Endothelial cell of umbilical vein (primary cell): ENCODE measurements at regions not wholly inside any gene's neighbourhood (a gene's known extent, or its start where the extent isn't known, plus 50 kb on each side); places are given as distances from the start of the nearest gene placed in this dataset.

Experiments used
- BruUV-seq: library from RNA; stranded (reverse); fragments of 400-500 nt; replicated peaks from 2 replicates; lab custom pipeline; 2021; lab: Mats Ljungman, UMichigan
- CTCF ChIA-PET: fragments of 300-600, 350-600 bp; sonication (Branson Sonifier 250); formaldehyde crosslinking; loops from one replicate; lab custom pipeline; 2021; ENCODE audit warnings: antibody characterized with exemption, inconsistent platforms; lab: Charles Lee
- POLR2A ChIA-PET: fragments of 300-600, 350-600 bp; sonication (Branson Sonifier 250); formaldehyde crosslinking; loops from one replicate; lab custom pipeline; 2021; ENCODE audit warnings: antibody characterized with exemption, inconsistent platforms; lab: Charles Lee
- DNase-seq: peaks from one replicate; pipeline ENCODE4 v3.0.0-alpha.2; 2011; ENCODE audit warnings: low read depth, low spot score
- FAIRE-seq: peaks from 2 replicates; lab custom pipeline; 2011; peaks lifted over from hg19 to GRCh38; lab: Jason Lieb, UNC
- H2AFZ ChIP-seq: 2 replicates; pipeline ENCODE4 v1.6.0; 2012; ENCODE audit warnings: low read depth, low read length, control low read depth, inconsistent platforms
- H3K27ac ChIP-seq: 2 replicates; pipeline ENCODE4 v1.5.1; 2011; ENCODE audit warnings: low read depth, mild to moderate bottlenecking, control low read depth, low read length, moderate library complexity; ENCODE audit not compliant: insufficient read depth
- H3K27me3 ChIP-seq, 2 experiments: 2 replicates each; pipeline versions ENCODE4 v1.6.0 to v1.6.1; 2011; ENCODE audit warnings: low read length in 2 of 2, mixed read lengths in 1 of 2; ENCODE audit not compliant: control insufficient read depth in 2 of 2, insufficient read depth in 2 of 2
- H3K36me3 ChIP-seq, 2 experiments: 2 replicates in 1 of 2; 3 replicates in 1 of 2; pipeline ENCODE4 v1.5.1; 2011; ENCODE audit warnings: low read length in 2 of 2, mild to moderate bottlenecking in 1 of 2, moderate library complexity in 1 of 2; ENCODE audit not compliant: control insufficient read depth in 2 of 2, insufficient read depth in 2 of 2; ENCODE audit errors: extremely low read depth in 1 of 2
- H3K4me1 ChIP-seq: 3 replicates; pipeline ENCODE4 v1.5.1; 2011; ENCODE audit warnings: mild to moderate bottlenecking, low read length; ENCODE audit not compliant: control insufficient read depth, insufficient read depth; ENCODE audit errors: extremely low read depth
- H3K4me2 ChIP-seq: 2 replicates; pipeline ENCODE4 v1.6.1; 2011; ENCODE audit warnings: low read length, control low read depth, mixed read lengths; ENCODE audit not compliant: insufficient read depth
- H3K4me3 ChIP-seq, 3 experiments: fragments of 200-600 bp in 1 of 3; sonication (generic), shearing (Covaris generic) in 1 of 3; replicated peaks in 1 of 3; 2 replicates each; pipeline ENCODE4 v1.5.1; 2011 to 2016; ENCODE audit warnings: control low read depth in 3 of 3, low read length in 3 of 3, mild to moderate bottlenecking in 2 of 3, inconsistent platforms in 1 of 3, low read depth in 1 of 3, moderate library complexity in 1 of 3; ENCODE audit not compliant: insufficient read depth in 1 of 3
- H3K79me2 ChIP-seq: 2 replicates; pipeline ENCODE4 v1.6.0; 2012; ENCODE audit warnings: low read length, inconsistent platforms; ENCODE audit not compliant: control insufficient read depth, insufficient read depth
- H3K9ac ChIP-seq: replicated peaks from 2 replicates; pipeline ENCODE3; 2011; ENCODE audit warnings: low read length, control low read depth; ENCODE audit not compliant: insufficient read depth; ENCODE audit errors: extremely low read depth
- H3K9me1 ChIP-seq: replicated peaks from 3 replicates; pipeline ENCODE4 v1.6.0; 2011; ENCODE audit warnings: mild to moderate bottlenecking, low read length; ENCODE audit not compliant: control insufficient read depth, insufficient read depth; ENCODE audit errors: extremely low read depth
- H3K9me3 ChIP-seq: replicated peaks from 2 replicates; pipeline ENCODE4 v1.5.1; 2012; ENCODE audit warnings: low read length, inconsistent platforms; ENCODE audit not compliant: control insufficient read depth, insufficient read depth
- H4K20me1 ChIP-seq: replicated peaks from 2 replicates; pipeline ENCODE3; 2011; ENCODE audit warnings: mild to moderate bottlenecking, low read length; ENCODE audit not compliant: control insufficient read depth, insufficient read depth; ENCODE audit errors: extremely low read depth
- CTCF ChIP-seq, 2 donors: IDR thresholded peaks; 1 replicate in 1 of 2; 2 replicates in 1 of 2; pipeline ENCODE4 v1.5.1; 2011; ENCODE audit warnings: low read length in 2 of 2, mild to moderate bottlenecking in 2 of 2, moderate library complexity in 2 of 2, control low read depth in 1 of 2, inconsistent platforms in 1 of 2, low read depth in 1 of 2; ENCODE audit not compliant: insufficient read depth in 1 of 2; ENCODE audit errors: extremely low read depth in 1 of 2
- EZH2 ChIP-seq: IDR thresholded peaks from 2 replicates; pipeline ENCODE4 v1.6.1; 2012; ENCODE audit warnings: borderline replicate concordance, low read depth, mild to moderate bottlenecking, moderate library complexity, low read length, inconsistent platforms; ENCODE audit not compliant: severe bottlenecking
- GATA2 ChIP-seq: IDR thresholded peaks from 2 replicates; pipeline ENCODE4 v1.7.0; 2011; ENCODE audit warnings: low read depth, mild to moderate bottlenecking, moderate library complexity, mixed read lengths, low read length; ENCODE audit not compliant: insufficient read length, insufficient read depth
- JUN ChIP-seq: IDR thresholded peaks from 2 replicates; pipeline ENCODE4 v1.6.1; 2011; ENCODE audit warnings: borderline replicate concordance, low read depth; ENCODE audit not compliant: insufficient read length, insufficient read depth
- MAX ChIP-seq: IDR thresholded peaks from 2 replicates; pipeline ENCODE4 v1.6.1; 2011; ENCODE audit not compliant: insufficient read depth, insufficient read length
- POLR2AphosphoS5 ChIP-seq: IDR thresholded peaks from 2 replicates; pipeline ENCODE4 v1.6.1; 2012; ENCODE audit warnings: low read depth, mild to moderate bottlenecking, control low read depth, low read length, moderate library complexity; ENCODE audit not compliant: insufficient read depth
- dilution Hi-C: fragments of 300-500 bp; cut with MboI; formaldehyde crosslinking; loops from one replicate; pipeline ENCODE4 v1.15.0; 2019; ENCODE audit warnings: low sequenced_read_pairs; ENCODE audit not compliant: extremely low pct_ligation_motif_present
- intact Hi-C: fragments of 100-400 bp; cut with micrococcal nuclease; formaldehyde crosslinking; loops from one replicate; pipeline ENCODE4 v1.10.0; 2022

GRCh38 chr20:22343612-22344011, 240.8 kb downstream of the FOXA2 start:
- CTCF ChIA-PET, result no interaction called here
- BruUV-seq, result no TSS peak
- H3K9ac ChIP-seq, result no peak overlapping the region
- H2AFZ ChIP-seq, result no peak overlapping the region
- no peaks in the 10 kb centered on the region for H4K20me1 ChIP-seq
- H3K79me2 ChIP-seq, result no peaks in the 10 kb centered on the region
- H3K4me2 ChIP-seq, result no peak overlapping the region
- H3K27ac ChIP-seq, result no peak overlapping the region
- no peak for FAIRE-seq
- no peaks in the 10 kb centered on the region for H3K36me3 ChIP-seq
- POLR2A ChIA-PET, result no interaction called here
- no peaks in the 10 kb centered on the region for H3K9me3 ChIP-seq
- H3K4me1 ChIP-seq, result no peaks in the 10 kb centered on the region
- no peak overlapping the region for H3K4me3 ChIP-seq
- intact Hi-C loops (no loop called here), dilution Hi-C loops (loop anchor here (25.0 kb wide), 1 partner anchor 344 kb away; no protein-coding TSS in a partner anchor)
- TF ChIP-seq CTCF (IDR thresholded peaks at IDR 0.05; ENCODE audit: extremely low read depth in 1 of 2, insufficient read depth in 1 of 2, low read depth in 1 of 2, low read length in 2 of 2) (no peak), POLR2AphosphoS5 (no peak), EZH2 (no peak), GATA2 (no peak), MAX (no peak), JUN (no peak)
- DNase-seq, result no peak
- no peaks in the 10 kb centered on the region for H3K9me1 ChIP-seq
- peaks cover 5% of the 10 kb centered on the region in 2 experiments for H3K27me3 ChIP-seq
